H1 (cell line): ENCODE measurements at regions not wholly inside any gene's neighbourhood (a gene's known extent, or its start where the extent isn't known, plus 50 kb on each side); places are given as distances from the start of the nearest gene placed in this dataset.

Source experiments
- CTCF ChIA-PET: fragments of 300-600 bp; sonication (Branson Sonifier 250); formaldehyde crosslinking; loops from one replicate; lab custom pipeline; 2021; ENCODE audit not compliant: partially characterized antibody; lab: Charles Lee
- POLR2A ChIA-PET: fragments of 300-600 bp; sonication (Branson Sonifier 250); formaldehyde crosslinking; loops from one replicate; lab custom pipeline; 2021; ENCODE audit warnings: inconsistent platforms; ENCODE audit not compliant: partially characterized antibody; lab: Charles Lee
- DNase-seq, 2 experiments: peaks; one replicate each; pipeline versions ENCODE4 v3.0.0 to v3.0.0-alpha.2; 2010 to 2022; ENCODE audit warnings: low spot score in 2 of 2, low read depth in 1 of 2, mixed read lengths in 1 of 2
- FAIRE-seq: peaks from 2 replicates; lab custom pipeline; 2011; peaks lifted over from hg19 to GRCh38; lab: Jason Lieb, UNC
- H2AFZ ChIP-seq: 2 replicates; pipeline ENCODE4 v1.8.1; 2012; ENCODE audit warnings: low read length, inconsistent platforms
- H2AK5ac ChIP-seq: 2 replicates; pipeline ENCODE4 v1.6.1; 2013; ENCODE audit warnings: low read depth, low read length
- H2BK120ac ChIP-seq: replicated peaks from 2 replicates; pipeline ENCODE3; 2013; ENCODE audit warnings: low read depth, low read length, inconsistent platforms
- H2BK12ac ChIP-seq: 2 replicates; pipeline ENCODE4 v1.6.1; 2013; ENCODE audit warnings: low read depth, low read length
- H2BK15ac ChIP-seq: 2 replicates; pipeline ENCODE4 v1.6.1; 2013; ENCODE audit warnings: low read length
- H2BK20ac ChIP-seq: 2 replicates; pipeline ENCODE4 v1.6.1; 2013; ENCODE audit warnings: low read length
- H2BK5ac ChIP-seq: 2 replicates; pipeline ENCODE4 v1.6.1; 2013; ENCODE audit warnings: low read depth, low read length
- H3K14ac ChIP-seq: 2 replicates; pipeline ENCODE4 v1.6.1; 2013; ENCODE audit warnings: inconsistent platforms; ENCODE audit not compliant: insufficient read length
- H3K18ac ChIP-seq: 2 replicates; pipeline ENCODE4 v1.6.1; 2013; ENCODE audit warnings: low read length; ENCODE audit errors: extremely low read depth
- H3K23ac ChIP-seq: 2 replicates; pipeline ENCODE4 v1.6.1; 2013; ENCODE audit warnings: inconsistent platforms; ENCODE audit not compliant: insufficient read length
- H3K23me2 ChIP-seq: 2 replicates; pipeline ENCODE4 v1.6.1; 2013; ENCODE audit warnings: low read depth, low read length
- H3K27ac ChIP-seq: 2 replicates; pipeline ENCODE4 v1.6.1; 2011; ENCODE audit warnings: low read depth, low read length, inconsistent platforms
- H3K27me3 ChIP-seq, 4 experiments: replicated peaks in 1 of 4; 1 replicate in 1 of 4; 2 replicates in 3 of 4; pipeline versions ENCODE4 v1.6.1 to v1.8.1; 2011 to 2013; ENCODE audit warnings: low read length in 3 of 4, mild to moderate bottlenecking in 3 of 4, inconsistent platforms in 2 of 4, mixed read lengths in 2 of 4, moderate library complexity in 1 of 4; ENCODE audit not compliant: control insufficient read depth in 3 of 4, insufficient read depth in 3 of 4; ENCODE audit errors: extremely low read depth in 1 of 4
- H3K36me3 ChIP-seq, 4 experiments: 2 replicates each; pipeline versions ENCODE4 v1.6.1 to v1.8.1; 2011 to 2013; ENCODE audit warnings: mild to moderate bottlenecking in 4 of 4, low read length in 3 of 4, moderate library complexity in 2 of 4, control low read depth in 1 of 4, inconsistent platforms in 1 of 4; ENCODE audit not compliant: insufficient read depth in 4 of 4, control insufficient read depth in 2 of 4
- H3K4ac ChIP-seq: replicated peaks from 2 replicates; pipeline ENCODE3; 2013; ENCODE audit warnings: low read length, low read depth, mixed read lengths, inconsistent platforms; ENCODE audit not compliant: insufficient read length
- H3K4me1 ChIP-seq, 4 experiments: replicated peaks in 1 of 4; 1 replicate in 1 of 4; 2 replicates in 3 of 4; pipeline versions ENCODE4 v1.6.1 to v1.8.1; 2011 to 2013; ENCODE audit warnings: low read length in 3 of 4, inconsistent platforms in 2 of 4, mixed read lengths in 1 of 4; ENCODE audit not compliant: insufficient read depth in 4 of 4, control insufficient read depth in 3 of 4
- H3K4me2 ChIP-seq, 2 experiments: 2 replicates each; pipeline versions ENCODE4 v1.6.1 to v1.8.1; 2011 to 2013; ENCODE audit warnings: low read depth in 2 of 2, low read length in 2 of 2, control low read depth in 1 of 2, inconsistent platforms in 1 of 2, mild to moderate bottlenecking in 1 of 2; ENCODE audit not compliant: insufficient read depth in 1 of 2
- H3K4me3 ChIP-seq, 4 experiments: fragments of 200-600, 300-600 bp in 1 of 4; sonication (generic), shearing (Covaris generic), sonication (Bioruptor Twin) in 1 of 4; 2 replicates each; pipeline versions ENCODE4 v1.5.1 to v1.8.1; 2011 to 2016; ENCODE audit warnings: low read length in 4 of 4, low read depth in 3 of 4, control low read depth in 2 of 4, inconsistent platforms in 2 of 4, mild to moderate bottlenecking in 2 of 4, mixed read lengths in 1 of 4, moderate library complexity in 1 of 4; ENCODE audit not compliant: insufficient read depth in 2 of 4; ENCODE audit errors: extremely low read depth in 1 of 4
- H3K56ac ChIP-seq: replicated peaks from 2 replicates; pipeline ENCODE3; 2013; ENCODE audit warnings: low read depth, mild to moderate bottlenecking, mixed read lengths, low read length, inconsistent platforms; ENCODE audit not compliant: insufficient read length
- H3K79me1 ChIP-seq: 2 replicates; pipeline ENCODE4 v1.6.1; 2013; ENCODE audit warnings: low read depth, low read length, control low read depth
- H3K79me2 ChIP-seq, 2 experiments: 2 replicates each; pipeline versions ENCODE4 v1.6.1 to v1.8.1; 2012 to 2013; ENCODE audit warnings: low read length in 2 of 2, mild to moderate bottlenecking in 2 of 2, inconsistent platforms in 1 of 2; ENCODE audit not compliant: insufficient read depth in 2 of 2, control insufficient read depth in 1 of 2
- H3K9ac ChIP-seq, 4 experiments: replicated peaks in 1 of 4; 1 replicate in 1 of 4; 2 replicates in 3 of 4; pipeline versions ENCODE4 v1.6.1 to v1.8.1; 2011 to 2013; ENCODE audit warnings: low read depth in 3 of 4, low read length in 3 of 4, control low read depth in 2 of 4, mild to moderate bottlenecking in 2 of 4, moderate library complexity in 2 of 4, inconsistent platforms in 1 of 4; ENCODE audit errors: extremely low read depth in 1 of 4
- H3K9me3 ChIP-seq, 2 experiments: 2 replicates each; pipeline versions ENCODE4 v1.6.1 to v1.8.1; 2012 to 2013; ENCODE audit warnings: mild to moderate bottlenecking in 2 of 2, moderate library complexity in 2 of 2, control low read depth in 1 of 2, inconsistent platforms in 1 of 2, low read depth in 1 of 2, low read length in 1 of 2, mixed read lengths in 1 of 2; ENCODE audit not compliant: insufficient read depth in 2 of 2
- H4K20me1 ChIP-seq, 2 experiments: replicated peaks in 1 of 2; 2 replicates each; pipeline versions ENCODE3 to v1.8.1; 2011 to 2013; ENCODE audit warnings: inconsistent platforms in 2 of 2, low read length in 2 of 2, mild to moderate bottlenecking in 1 of 2; ENCODE audit not compliant: insufficient read depth in 2 of 2, control insufficient read depth in 1 of 2
- H4K5ac ChIP-seq: 2 replicates; pipeline ENCODE4 v1.6.1; 2013; ENCODE audit warnings: low read length, low read depth, mixed read lengths, inconsistent platforms; ENCODE audit not compliant: insufficient read length
- H4K8ac ChIP-seq: 2 replicates; pipeline ENCODE4 v1.8.0; 2013; ENCODE audit warnings: mild to moderate bottlenecking, moderate library complexity, low read length, inconsistent platforms; ENCODE audit not compliant: insufficient read depth; ENCODE audit errors: extremely low read depth
- H4K91ac ChIP-seq: replicated peaks from 2 replicates; pipeline ENCODE3; 2013; ENCODE audit warnings: low read length, mixed read lengths, inconsistent platforms; ENCODE audit not compliant: insufficient read length
- ASH2L ChIP-seq: fragments of 200-600, 300-600 bp; sonication (generic); IDR thresholded peaks from one replicate; pipeline ENCODE4 v1.7.1; 2017; ENCODE audit warnings: low read length
- ATF2 ChIP-seq: IDR thresholded peaks from 2 replicates; pipeline ENCODE4 v1.6.1; 2012; ENCODE audit warnings: low read length, inconsistent platforms
- BACH1 ChIP-seq: IDR thresholded peaks from 2 replicates; pipeline ENCODE4 v1.6.1; 2012; ENCODE audit warnings: low read length, improper control_type of control experiment
- EZH2 ChIP-seq: fragments of 200-600 bp; sonication (generic); IDR thresholded peaks from 2 replicates; pipeline ENCODE4 v1.7.1; 2012; ENCODE audit warnings: low read depth, mild to moderate bottlenecking, moderate library complexity, low read length, inconsistent platforms; ENCODE audit not compliant: severe bottlenecking
- GABPA ChIP-seq: IDR thresholded peaks from 2 replicates; pipeline ENCODE4 v1.6.1; 2011; ENCODE audit warnings: mild to moderate bottlenecking, low read length, moderate library complexity, borderline replicate concordance; ENCODE audit not compliant: insufficient read depth
- HDAC6 ChIP-seq: IDR thresholded peaks from one replicate; pipeline ENCODE4 v1.7.1; 2012; ENCODE audit warnings: low read depth, mild to moderate bottlenecking, inconsistent platforms, low read length, moderate library complexity
- KDM1A ChIP-seq: fragments of 200-600, 300-600 bp; sonication (generic); IDR thresholded peaks from 2 replicates; pipeline ENCODE4 v1.7.1; 2016; ENCODE audit warnings: mild to moderate bottlenecking, low read length, borderline replicate concordance
- KDM5A ChIP-seq: fragments of 200-600 bp; IDR thresholded peaks from 2 replicates; pipeline ENCODE4 v1.7.1; 2012; ENCODE audit warnings: mild to moderate bottlenecking, low read length, inconsistent platforms, mixed read lengths
- POLR2AphosphoS5 ChIP-seq: IDR thresholded peaks from 2 replicates; pipeline ENCODE4 v1.6.1; 2011; ENCODE audit warnings: low read depth, low read length
- RFX5 ChIP-seq: IDR thresholded peaks from 2 replicates; pipeline ENCODE4 v1.6.1; 2011; ENCODE audit warnings: low read depth, low read length, improper control_type of control experiment, borderline replicate concordance
- SIRT6 ChIP-seq: IDR thresholded peaks from one replicate; pipeline ENCODE4 v1.7.1; 2012; ENCODE audit warnings: low read length, inconsistent platforms
- SP4 ChIP-seq: IDR thresholded peaks from 2 replicates; pipeline ENCODE4 v1.6.1; 2012; ENCODE audit warnings: low read length, inconsistent platforms
- TCF12 ChIP-seq: IDR thresholded peaks from 2 replicates; pipeline ENCODE4 v1.6.1; 2011; ENCODE audit warnings: low read depth, mild to moderate bottlenecking, low read length
- WGBS, 2 experiments: shearing (Covaris generic) in 1 of 2; methylation state at CpG; one replicate each; pipeline versions ENCODE4 v1.1.6 to v1.1.7; 2013 to 2015; ENCODE audit warnings: low lambda C conversion rate in 2 of 2, mixed read lengths in 2 of 2, inconsistent platforms in 1 of 2, low coverage in 1 of 2, missing lambda C conversion rate in 1 of 2; ENCODE audit not compliant: insufficient replicate concordance in 2 of 2, insufficient coverage in 1 of 2, insufficient read length in 1 of 2; ENCODE audit errors: extremely low coverage in 1 of 2, missing lambda C conversion rate in 1 of 2; 5-methylcytosine and 5-hydroxymethylcytosine counted together

DNA sequence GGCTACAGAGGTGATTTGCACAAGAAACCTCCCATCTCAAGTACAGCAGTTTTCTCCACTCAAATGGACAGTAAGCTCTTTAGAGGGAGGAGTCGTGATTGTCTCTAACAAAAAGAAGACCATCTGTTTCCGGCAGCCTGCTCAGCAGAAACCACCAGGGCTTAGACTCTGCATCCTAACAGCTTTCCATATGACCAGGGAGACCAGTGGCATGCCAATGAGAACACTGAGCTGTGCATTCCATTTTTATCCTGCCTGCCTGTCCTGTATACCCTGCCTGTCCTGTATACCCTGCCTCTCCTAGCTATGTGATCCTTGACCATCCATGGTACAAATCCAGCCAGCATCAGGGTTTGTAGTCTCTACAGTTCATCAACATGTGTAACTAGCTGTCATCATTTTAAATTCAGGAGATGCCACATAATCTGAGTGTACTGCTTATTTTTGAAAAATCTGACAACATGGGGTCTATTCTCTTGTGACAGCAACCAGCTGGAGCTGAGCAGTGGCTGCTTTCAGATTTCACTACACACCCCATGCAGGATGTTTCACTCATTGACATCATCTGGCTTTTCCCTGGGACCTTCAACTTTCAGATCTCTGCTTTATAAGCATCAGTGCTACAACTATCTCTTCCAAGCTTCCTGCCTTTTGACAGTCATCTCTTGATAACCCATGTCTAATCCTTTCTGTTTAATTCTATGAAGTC is 50.5 kb upstream of the POU2AF2 start:
- H3K79me1 ChIP-seq: no peaks in the 10 kb centered on the region
- no peaks in the 10 kb centered on the region; the same call in 1 of the 2 replicates for H3K23me2 ChIP-seq
- no peak overlapping the region for H3K14ac ChIP-seq
- no peak overlapping the region for H4K8ac ChIP-seq
- H3K4me1 ChIP-seq: no peaks in the 10 kb centered on the region
- no peak overlapping the region for H3K23ac ChIP-seq
- no peak overlapping the region for H2BK20ac ChIP-seq
- no peak overlapping the region for H3K56ac ChIP-seq
- H2BK120ac ChIP-seq: no peak overlapping the region
- ChIA-PET CTCF (interaction anchor here (0.6 to 2.1 kb wide), 4 partner anchors 10 to 234 kb away, joined by 3 to 6 read pairs (median 4); no protein-coding TSS in a partner anchor), POLR2A (no interaction called here)
- H3K4me2 ChIP-seq: no peak overlapping the region
- no peak overlapping the region for H3K4me3 ChIP-seq
- H2BK5ac ChIP-seq: no peak overlapping the region
- H3K9me3 ChIP-seq: no peaks in the 10 kb centered on the region
- no peak overlapping the region for H2AFZ ChIP-seq
- H4K20me1 ChIP-seq: no peaks in the 10 kb centered on the region
- H4K91ac ChIP-seq: no peak overlapping the region
- H3K18ac ChIP-seq: no peak overlapping the region
- no peak overlapping the region for H3K27ac ChIP-seq
- no peaks in the 10 kb centered on the region for H3K36me3 ChIP-seq
- no peak overlapping the region for H4K5ac ChIP-seq
- no peak overlapping the region for H2AK5ac ChIP-seq
- no peak overlapping the region for H3K4ac ChIP-seq
- H2BK12ac ChIP-seq: no peak overlapping the region
- DNase-seq (no peak), FAIRE-seq (no peak)
- H2BK15ac ChIP-seq: no peak overlapping the region
- H3K9ac ChIP-seq: no peak overlapping the region
- 76% methylated on average over 2 of the region's 2 CpGs; no CpG with 5 or more reads in 1 of the 2 experiments for WGBS, 2 experiments
- H3K27me3 ChIP-seq: no peaks in the 10 kb centered on the region
- no peaks in the 10 kb centered on the region for H3K79me2 ChIP-seq
- TF ChIP-seq ASH2L (no peak), KDM1A (no peak), RFX5 (no peak), SP4 (no peak), KDM5A (no peak), BACH1 (no peak), HDAC6 (no peak), ATF2 (no peak), EZH2 (no peak), POLR2AphosphoS5 (no peak), SIRT6 (no peak), TCF12 (no peak), GABPA (no peak)
